ENCODE measurements at regions not wholly inside any gene's neighbourhood (a gene's known extent, or its start where the extent isn't known, plus 50 kb on each side); places are given as distances from the start of the nearest gene placed in this dataset.

GRCh38 chr2:221874444-221874843 lies 302.3 kb upstream of the EPHA4 start:
- Histone ChIP-seq H3K4me3 (no peak overlapping the region), H3K36me3 (ENCODE audit: low read depth) (no peaks in the 10 kb centered on the region), H3K9me3 (no peaks in the 10 kb centered on the region), H3K4me1 (ENCODE audit: low read depth) (no peaks in the 10 kb centered on the region)
- ATAC-seq (no peak), DNase-seq (no peak)
- intact Hi-C loops (cut with DNase I, micrococcal nuclease), result no loop called here
- no peak for TF ChIP-seq CTCF (IDR thresholded peaks at IDR 0.05)

GRCh38 chr2:221857719-221858118 lies 285.6 kb upstream of the EPHA4 start:
- no peak for ATAC-seq
- Histone ChIP-seq H3K9me3 (no peaks in the 10 kb centered on the region), H3K4me3 (no peak overlapping the region), H3K36me3 (ENCODE audit: low read depth) (no peaks in the 10 kb centered on the region), H3K4me1 (ENCODE audit: low read depth) (no peaks in the 10 kb centered on the region)
- intact Hi-C loops (cut with DNase I, micrococcal nuclease), result no loop called here
- no peak for TF ChIP-seq CTCF (IDR thresholded peaks at IDR 0.05)
- no peak for DNase-seq

GRCh38 chr2:221853297-221853696 lies 281.2 kb upstream of the EPHA4 start:
- no peaks in the 10 kb centered on the region for H3K36me3 ChIP-seq (ENCODE audit: low read depth)
- H3K4me1 ChIP-seq (ENCODE audit: low read depth), result no peaks in the 10 kb centered on the region
- no peaks in the 10 kb centered on the region for H3K9me3 ChIP-seq
- no peak overlapping the region for H3K4me3 ChIP-seq
- no peak for DNase-seq
- intact Hi-C loops (cut with DNase I, micrococcal nuclease), result no loop called here
- TF ChIP-seq CTCF (IDR thresholded peaks at IDR 0.05), result no peak
- no peak for ATAC-seq

GRCh38 chr2:221851531-221852045 lies 279.5 kb upstream of the EPHA4 start:
- intact Hi-C loops (cut with DNase I, micrococcal nuclease), result no loop called here
- Histone ChIP-seq H3K4me3 (no peak overlapping the region), H3K4me1 (ENCODE audit: low read depth) (no peaks in the 10 kb centered on the region), H3K36me3 (ENCODE audit: low read depth) (no peaks in the 10 kb centered on the region), H3K9me3 (no peaks in the 10 kb centered on the region)
- DNase-seq (no peak), ATAC-seq (no peak)
- TF ChIP-seq CTCF (IDR thresholded peaks at IDR 0.05), result no peak

DNA sequence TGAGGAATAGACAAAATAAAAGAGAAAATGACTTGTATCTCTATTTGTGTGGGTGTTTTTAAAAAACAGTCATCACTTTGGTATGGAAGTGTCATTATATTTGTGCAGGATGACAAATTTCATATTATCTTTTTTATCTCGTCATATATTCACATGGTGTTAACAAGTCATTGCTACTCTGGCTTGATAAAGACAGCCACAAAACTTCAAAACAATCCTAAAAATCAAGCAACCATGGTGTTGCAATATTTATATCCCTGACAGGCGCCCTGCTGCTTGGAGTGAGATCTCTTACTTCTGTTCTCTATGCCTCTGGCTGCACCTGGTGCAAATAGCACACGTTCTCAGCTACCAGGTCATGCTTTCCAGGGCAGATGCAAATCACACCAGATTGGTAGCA lies 278.0 kb upstream of the EPHA4 start:
- Histone ChIP-seq H3K9me3 (no peaks in the 10 kb centered on the region), H3K4me1 (ENCODE audit: low read depth) (no peaks in the 10 kb centered on the region), H3K4me3 (no peak overlapping the region), H3K36me3 (ENCODE audit: low read depth) (no peaks in the 10 kb centered on the region)
- intact Hi-C loops (cut with DNase I, micrococcal nuclease), result no loop called here
- DNase-seq (no peak), ATAC-seq (no peak)
- TF ChIP-seq CTCF (IDR thresholded peaks at IDR 0.05), result no peak

DNA sequence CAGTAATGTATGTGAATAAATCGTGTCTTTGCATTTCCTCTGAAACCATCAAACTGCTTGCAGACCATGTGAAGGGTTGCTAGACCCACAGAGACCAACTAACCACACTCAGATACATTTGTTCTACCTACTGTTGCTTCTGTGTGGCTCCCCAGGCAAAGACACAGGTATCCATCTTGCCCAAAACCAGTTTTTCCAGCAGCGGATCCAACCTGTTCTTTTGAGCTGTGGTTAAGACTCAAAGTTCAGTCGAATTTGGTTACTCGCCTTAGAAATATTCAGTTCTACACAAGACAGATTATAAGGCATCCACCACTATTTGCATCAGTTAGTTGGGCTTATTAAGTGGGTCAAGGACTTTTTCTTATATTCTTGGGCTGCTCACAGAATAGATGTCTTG lies 276.2 kb upstream of the EPHA4 start:
- DNase-seq, result no peak
- no peak for TF ChIP-seq CTCF (IDR thresholded peaks at IDR 0.05)
- Histone ChIP-seq H3K4me3 (no peak overlapping the region), H3K36me3 (ENCODE audit: low read depth) (no peaks in the 10 kb centered on the region), H3K9me3 (no peaks in the 10 kb centered on the region), H3K4me1 (ENCODE audit: low read depth) (no peaks in the 10 kb centered on the region)
- ATAC-seq, result no peak
- intact Hi-C loops (cut with DNase I, micrococcal nuclease), result no loop called here

Measured in mucosa of descending colon (tissue), 3 donors.